ENCODE measurements at regions not wholly inside any gene's neighbourhood (a gene's known extent, or its start where the extent isn't known, plus 50 kb on each side); places are given as distances from the start of the nearest gene placed in this dataset.

DNA sequence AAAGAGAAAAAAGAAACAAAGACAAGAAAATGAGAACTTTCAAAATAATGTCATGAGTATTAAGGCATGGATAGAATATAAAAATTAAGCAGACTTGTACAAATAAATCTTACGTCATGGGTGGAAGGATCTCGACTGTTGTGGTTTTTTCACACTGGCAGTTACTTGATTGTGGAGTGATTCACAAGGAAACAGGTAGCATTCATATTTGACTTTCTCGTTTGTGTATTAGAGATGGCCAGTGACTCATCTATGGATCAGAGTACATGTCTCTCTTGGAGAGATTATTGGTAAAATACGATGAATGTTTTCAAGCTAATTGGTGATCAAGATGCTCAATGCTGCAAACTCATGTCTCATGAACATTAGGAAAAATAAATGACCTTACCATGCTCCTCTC lies 564.3 kb downstream of the GATA3 start:
- Histone ChIP-seq H3K9me3 (no peaks in the 10 kb centered on the region), H3K4me1 (peaks cover 0 to 17% (median 0%) of the 10 kb centered on the region in 3 donors), H3K27me3 (no peaks in the 10 kb centered on the region), H3K36me3 (no peaks in the 10 kb centered on the region), H3K27ac (no peak overlapping the region), H3K4me3 (no peak overlapping the region)
- 32 to 41% methylated on average over 4 of the region's 4 CpGs for WGBS, 2 donors
- TF ChIP-seq, protein P1, sequence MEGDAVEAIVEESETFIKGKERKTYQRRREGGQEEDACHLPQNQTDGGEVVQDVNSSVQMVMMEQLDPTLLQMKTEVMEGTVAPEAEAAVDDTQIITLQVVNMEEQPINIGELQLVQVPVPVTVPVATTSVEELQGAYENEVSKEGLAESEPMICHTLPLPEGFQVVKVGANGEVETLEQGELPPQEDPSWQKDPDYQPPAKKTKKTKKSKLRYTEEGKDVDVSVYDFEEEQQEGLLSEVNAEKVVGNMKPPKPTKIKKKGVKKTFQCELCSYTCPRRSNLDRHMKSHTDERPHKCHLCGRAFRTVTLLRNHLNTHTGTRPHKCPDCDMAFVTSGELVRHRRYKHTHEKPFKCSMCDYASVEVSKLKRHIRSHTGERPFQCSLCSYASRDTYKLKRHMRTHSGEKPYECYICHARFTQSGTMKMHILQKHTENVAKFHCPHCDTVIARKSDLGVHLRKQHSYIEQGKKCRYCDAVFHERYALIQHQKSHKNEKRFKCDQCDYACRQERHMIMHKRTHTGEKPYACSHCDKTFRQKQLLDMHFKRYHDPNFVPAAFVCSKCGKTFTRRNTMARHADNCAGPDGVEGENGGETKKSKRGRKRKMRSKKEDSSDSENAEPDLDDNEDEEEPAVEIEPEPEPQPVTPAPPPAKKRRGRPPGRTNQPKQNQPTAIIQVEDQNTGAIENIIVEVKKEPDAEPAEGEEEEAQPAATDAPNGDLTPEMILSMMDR (IDR thresholded peaks at IDR 0.05), result no peak
- no peak for TF ChIP-seq POLR2A (IDR thresholded peaks at IDR 0.05)
- DNase-seq, result no peak
- intact Hi-C loops (cut with DNase I), result no loop called here

- WGBS, 2 donors, result 58 to 59% methylated on average over 5 of the region's 5 CpGs
- Histone ChIP-seq H3K4me1 (no peaks in the 10 kb centered on the region), H3K9me3 (no peaks in the 10 kb centered on the region), H3K27me3 (no peaks in the 10 kb centered on the region), H3K4me3 (no peak overlapping the region), H3K36me3 (no peaks in the 10 kb centered on the region), H3K27ac (no peak overlapping the region)
- intact Hi-C loops (cut with DNase I), result no loop called here
- TF ChIP-seq, protein P1 (IDR thresholded peaks at IDR 0.05), result no peak
- no peak for TF ChIP-seq POLR2A (IDR thresholded peaks at IDR 0.05)
- DNase-seq, result no peak
Observed at GRCh38 chr10:8628351-8628750, 573.9 kb downstream of the GATA3 start.

DNA sequence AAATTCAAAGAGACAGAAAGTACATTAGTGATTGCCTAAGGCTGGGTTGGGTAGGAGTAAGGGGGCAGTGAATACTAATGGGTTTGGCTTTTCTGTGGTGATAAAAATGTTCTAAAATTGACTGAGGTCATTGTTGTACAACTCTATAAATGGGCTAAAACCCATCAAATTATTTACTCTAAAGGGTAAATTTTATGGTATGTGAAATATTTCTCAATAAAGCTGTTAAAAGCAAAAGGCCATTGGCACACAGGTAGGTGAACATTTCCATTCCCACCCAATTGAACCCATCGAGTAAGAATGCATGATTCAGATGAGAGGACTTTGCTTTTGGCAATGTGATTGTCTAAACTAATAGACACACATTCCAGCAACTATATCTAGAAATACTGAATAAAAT lies 579.4 kb downstream of the GATA3 start:
- WGBS, 2 donors, result 42 to 53% methylated on average over 1 of the region's 1 CpG
- no peaks in the 10 kb centered on the region for H3K36me3 ChIP-seq
- intact Hi-C loops (cut with DNase I), result no loop called here
- H3K27me3 ChIP-seq, result no peaks in the 10 kb centered on the region
- no peak for TF ChIP-seq POLR2A (IDR thresholded peaks at IDR 0.05)
- TF ChIP-seq, protein P1 (IDR thresholded peaks at IDR 0.05), result no peak
- no peak overlapping the region for H3K27ac ChIP-seq
- H3K4me1 ChIP-seq, result no peaks in the 10 kb centered on the region
- H3K4me3 ChIP-seq, result no peak overlapping the region
- no peaks in the 10 kb centered on the region for H3K9me3 ChIP-seq
- DNase-seq, result no peak

GRCh38 chr10:8636371-8636770 lies 581.9 kb downstream of the GATA3 start:
- Histone ChIP-seq H3K27ac (no peak overlapping the region), H3K4me3 (no peak overlapping the region), H3K27me3 (no peaks in the 10 kb centered on the region), H3K4me1 (no peaks in the 10 kb centered on the region), H3K36me3 (no peaks in the 10 kb centered on the region), H3K9me3 (no peaks in the 10 kb centered on the region)
- no peak for TF ChIP-seq POLR2A (IDR thresholded peaks at IDR 0.05)
- TF ChIP-seq, protein P1 (IDR thresholded peaks at IDR 0.05), result no peak
- intact Hi-C loops (cut with DNase I), result no loop called here
- no peak for DNase-seq
- WGBS, 2 donors, result 83 to 96% methylated on average over 9 of the region's 9 CpGs

DNA sequence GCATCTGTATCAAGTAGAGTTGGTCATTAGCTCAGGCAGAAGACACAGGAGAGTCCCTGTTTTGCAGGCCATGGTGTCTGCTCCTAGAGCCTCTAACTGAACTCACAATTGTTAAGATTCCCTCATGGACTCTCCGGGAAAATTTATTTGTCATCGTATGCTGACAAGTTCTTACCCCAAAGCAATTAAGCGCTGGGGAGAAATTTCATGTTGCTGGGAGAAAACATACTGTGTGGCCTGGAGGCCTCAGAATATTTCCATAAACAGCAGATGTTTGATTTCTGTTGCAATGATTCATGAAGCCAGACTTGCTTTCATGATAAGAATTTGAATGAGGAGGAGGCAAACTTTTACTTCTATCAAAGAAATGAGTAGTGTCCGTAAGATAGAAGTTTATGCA lies 583.2 kb downstream of the GATA3 start:
- 59 to 71% methylated on average over 4 of the region's 4 CpGs for WGBS, 2 donors
- Histone ChIP-seq H3K9me3 (no peaks in the 10 kb centered on the region), H3K4me3 (no peak overlapping the region), H3K36me3 (no peaks in the 10 kb centered on the region), H3K27me3 (no peaks in the 10 kb centered on the region), H3K27ac (no peak overlapping the region), H3K4me1 (no peaks in the 10 kb centered on the region)
- TF ChIP-seq POLR2A (IDR thresholded peaks at IDR 0.05), result no peak
- TF ChIP-seq, protein P1 (IDR thresholded peaks at IDR 0.05), result no peak
- DNase-seq, result no peak
- intact Hi-C loops (cut with DNase I), result no loop called here

Data from esophagus squamous epithelium (tissue), 5 donors.